Gastrocnemius medialis (tissue), 4 donors: ENCODE measurements at regions not wholly inside any gene's neighbourhood (a gene's known extent, or its start where the extent isn't known, plus 50 kb on each side); places are given as distances from the start of the nearest gene placed in this dataset.

ENCODE experiments used
- ATAC-seq, 2 donors: fragments of 150-250 bp; one replicate each; pipeline ENCODE4 v1.9.1; 2016
- DNase-seq, 2 donors: peaks; one replicate each; pipeline ENCODE4 v3.0.0-alpha.2; 2019
- H3K27ac ChIP-seq, 4 donors: fragments of 200-600 bp; sonication (generic); 1 replicate in 1 of 4; 2 replicates in 3 of 4; pipeline ENCODE4 v1.5.1; 2016 to 2018; ENCODE audit warnings: mild to moderate bottlenecking in 2 of 4, moderate library complexity in 1 of 4
- H3K27me3 ChIP-seq, 3 donors: fragments of 200-600 bp; sonication (generic) in 2 of 3; 1 replicate in 1 of 3; 2 replicates in 2 of 3; pipeline versions ENCODE4 v1.5.1 to v1.6.0; 2016 to 2019; ENCODE audit warnings: mild to moderate bottlenecking in 1 of 3, moderate library complexity in 1 of 3
- H3K36me3 ChIP-seq, 2 donors: fragments of 200-600 bp; sonication (generic) in 1 of 2; one replicate each; pipeline ENCODE4 v1.5.1; 2017 to 2018
- H3K4me1 ChIP-seq, 2 donors: fragments of 200-600 bp; sonication (generic) in 1 of 2; one replicate each; pipeline ENCODE4 v1.5.1; 2016 to 2017; ENCODE audit warnings: mild to moderate bottlenecking in 2 of 2
- H3K4me3 ChIP-seq, 4 donors: fragments of 200-600 bp; sonication (generic) in 3 of 4; 1 replicate in 1 of 4; 2 replicates in 3 of 4; pipeline ENCODE4 v1.5.1; 2016 to 2019; ENCODE audit warnings: mild to moderate bottlenecking in 2 of 4
- H3K9me3 ChIP-seq, 3 donors: fragments of 200-600 bp; sonication (generic) in 2 of 3; 1 replicate in 1 of 3; 2 replicates in 2 of 3; pipeline ENCODE4 v1.5.1; 2016 to 2019
- CTCF ChIP-seq, 5 experiments: fragments of 450-650 bp in 3 of 5; fragments of 200-600 bp in 2 of 5; sonication (generic) in 2 of 5; IDR thresholded peaks in 4 of 5; conservative IDR thresholded peaks in 1 of 5; 1 replicate in 4 of 5; 2 replicates in 1 of 5; pipeline ENCODE4 v1.5.1; 2016 to 2019; ENCODE audit warnings: antibody characterized with exemption in 5 of 5, mild to moderate bottlenecking in 3 of 5, moderate library complexity in 3 of 5
- POLR2A ChIP-seq, 2 donors: fragments of 450-650 bp; IDR thresholded peaks; one replicate each; pipeline ENCODE4 v1.6.1; 2017; ENCODE audit warnings: antibody characterized with exemption in 2 of 2, mild to moderate bottlenecking in 2 of 2, moderate library complexity in 2 of 2
- in situ Hi-C, 4 donors: fragments of 200-750 bp; cut with MboI; loops; one replicate each; pipeline versions ENCODE4 v1.15.0 to v1.8.0; 2017; ENCODE audit warnings: low sequenced_read_pairs in 4 of 4
- intact Hi-C: fragments of 100-400 bp; cut with DNase I; formaldehyde crosslinking; loops from one replicate; pipeline ENCODE4 v1.15.1; 2023; ENCODE audit warnings: low total_unique reads

- no peaks in the 10 kb centered on the region for H3K4me1 ChIP-seq
- ATAC-seq (no peak), DNase-seq (no peak)
- TF ChIP-seq CTCF (IDR thresholded peaks at IDR 0.05 in 4 of 5, conservative IDR thresholded peaks at IDR 0.05 in 1 of 5) (no peak), POLR2A (IDR thresholded peaks at IDR 0.05) (no peak)
- no peaks in the 10 kb centered on the region for H3K9me3 ChIP-seq
- H3K27me3 ChIP-seq: no peaks in the 10 kb centered on the region
- in situ Hi-C loops (no loop called here), intact Hi-C loops (no loop called here)
- H3K27ac ChIP-seq: no peak overlapping the region
- H3K36me3 ChIP-seq: no peaks in the 10 kb centered on the region
- no peak overlapping the region for H3K4me3 ChIP-seq
Measured at GRCh38 chr5:81914696-81915095, 57.1 kb upstream of the ATG10 start.

GRCh38 chr5:81912933-81913332 lies 58.9 kb upstream of the ATG10 start:
- DNase-seq (no peak), ATAC-seq (no peak)
- in situ Hi-C loops (no loop called here), intact Hi-C loops (no loop called here)
- TF ChIP-seq POLR2A (IDR thresholded peaks at IDR 0.05) (no peak), CTCF (IDR thresholded peaks at IDR 0.05 in 4 of 5, conservative IDR thresholded peaks at IDR 0.05 in 1 of 5) (no peak)
- Histone ChIP-seq H3K27ac (no peak overlapping the region), H3K4me1 (no peaks in the 10 kb centered on the region), H3K27me3 (no peaks in the 10 kb centered on the region), H3K4me3 (no peak overlapping the region), H3K9me3 (no peaks in the 10 kb centered on the region), H3K36me3 (no peaks in the 10 kb centered on the region)

GRCh38 chr5:81909677-81910076 lies 62.1 kb upstream of the ATG10 start:
- Histone ChIP-seq H3K9me3 (no peaks in the 10 kb centered on the region), H3K27ac (no peak overlapping the region), H3K36me3 (no peaks in the 10 kb centered on the region), H3K4me3 (no peak overlapping the region), H3K4me1 (no peaks in the 10 kb centered on the region), H3K27me3 (no peaks in the 10 kb centered on the region)
- ATAC-seq: no peak
- in situ Hi-C loops (no loop called here), intact Hi-C loops (no loop called here)
- no peak for DNase-seq
- TF ChIP-seq POLR2A (IDR thresholded peaks at IDR 0.05) (no peak), CTCF (IDR thresholded peaks at IDR 0.05 in 4 of 5, conservative IDR thresholded peaks at IDR 0.05 in 1 of 5) (no peak)

- intact Hi-C loops (no loop called here), in situ Hi-C loops (no loop called here)
Measured at GRCh38 chr5:81908771-81909170, 63.1 kb upstream of the ATG10 start.

More at GRCh38 chr5:81908771-81909170, 63.1 kb upstream of the ATG10 start:
- Histone ChIP-seq H3K4me1 (no peaks in the 10 kb centered on the region), H3K9me3 (no peaks in the 10 kb centered on the region), H3K27me3 (no peaks in the 10 kb centered on the region), H3K4me3 (no peak overlapping the region), H3K36me3 (no peaks in the 10 kb centered on the region), H3K27ac (no peak overlapping the region)
- DNase-seq (no peak), ATAC-seq (no peak)
- TF ChIP-seq POLR2A (IDR thresholded peaks at IDR 0.05): no peak
- no peak for TF ChIP-seq CTCF (IDR thresholded peaks at IDR 0.05 in 4 of 5, conservative IDR thresholded peaks at IDR 0.05 in 1 of 5)
